GM19328 (cell line): ENCODE measurements at regions not wholly inside any gene's neighbourhood (a gene's known extent, or its start where the extent isn't known, plus 50 kb on each side); places are given as distances from the start of the nearest gene placed in this dataset.

Source experiments
- ATAC-seq: cut with Tn5 transposase; IDR thresholded peaks from one replicate; pipeline ENCODE4 v1.9.1; 2021; ENCODE audit warnings: mild to moderate bottlenecking, moderate library complexity; ENCODE audit not compliant: unreplicated experiment

GRCh38 chr7:113998934-113999333, 80.1 kb upstream of the PPP1R3A start:
- no peak for ATAC-seq

- ATAC-seq = no peak
Measured at GRCh38 chr7:113996405-113996804, 77.6 kb upstream of the PPP1R3A start.

- ATAC-seq = no peak
Measured at GRCh38 chr7:113986216-113986615, 67.4 kb upstream of the PPP1R3A start.

GRCh38 chr7:113976508-113976907, 57.7 kb upstream of the PPP1R3A start:
- ATAC-seq = no peak

GRCh38 chr7:113968713-113969112, 49.9 kb upstream of the PPP1R3A start:
- ATAC-seq = no peak
